HepG2 (cell line): ENCODE measurements at regions not wholly inside any gene's neighbourhood (a gene's known extent, or its start where the extent isn't known, plus 50 kb on each side); places are given as distances from the start of the nearest gene placed in this dataset.

Source experiments
- CSRNP1 ChIP-seq: sonication (generic); formaldehyde crosslinking; IDR thresholded peaks from 2 replicates; pipeline ENCODE4 v1.8.1; 2023; ENCODE audit warnings: mild to moderate bottlenecking, missing genetic modification reagents
- FOXA3 ChIP-seq: IDR thresholded peaks from 2 replicates; pipeline ENCODE4 v1.6.1; 2016; ENCODE audit warnings: missing genetic modification reagents, missing compliant biosample characterization
- FOXP1 ChIP-seq, 2 experiments: fragments of 450-650 bp in 1 of 2; IDR thresholded peaks; 2 replicates each; pipeline ENCODE4 v1.6.1; 2017 to 2018; ENCODE audit warnings: antibody characterized with exemption in 1 of 2
- GATAD2A ChIP-seq: IDR thresholded peaks from 2 replicates; pipeline ENCODE4 v1.6.1; 2016
- IRF1 ChIP-seq: sonication (generic); formaldehyde crosslinking; IDR thresholded peaks from 2 replicates; pipeline ENCODE4 v1.4.0; 2020; ENCODE audit warnings: low read depth, mild to moderate bottlenecking, missing genetic modification reagents
- NFIB ChIP-seq: sonication (generic); formaldehyde crosslinking; IDR thresholded peaks from 2 replicates; pipeline ENCODE4 v1.9.0; 2021; ENCODE audit warnings: missing genetic modification reagents, mild to moderate bottlenecking, borderline replicate concordance
- SIX1 ChIP-seq: sonication (generic); formaldehyde crosslinking; IDR thresholded peaks from 2 replicates; pipeline ENCODE4 v1.4.0; 2020; ENCODE audit warnings: missing genetic modification reagents, borderline replicate concordance
- TCF7 ChIP-seq: sonication (generic); IDR thresholded peaks from 2 replicates; pipeline ENCODE4 v1.6.1; 2016; ENCODE audit warnings: antibody characterized with exemption, low read depth
- TRIM22 ChIP-seq: fragments of 450-650 bp; IDR thresholded peaks from 2 replicates; pipeline ENCODE4 v1.6.1; 2017
- ZFP91 ChIP-seq: sonication (generic); formaldehyde crosslinking; IDR thresholded peaks from 2 replicates; pipeline ENCODE4 v1.9.0; 2022; ENCODE audit warnings: missing genetic modification reagents, mild to moderate bottlenecking, borderline replicate concordance
- ZNF3 ChIP-seq: IDR thresholded peaks from 2 replicates; pipeline ENCODE4 v1.7.0; 2017; ENCODE audit warnings: inconsistent platforms
- ZNF383 ChIP-seq: sonication (generic); formaldehyde crosslinking; IDR thresholded peaks from 2 replicates; pipeline ENCODE4 v1.4.0; 2020; ENCODE audit warnings: missing genetic modification reagents, mild to moderate bottlenecking, borderline replicate concordance
- ZNF609 ChIP-seq: sonication (generic); formaldehyde crosslinking; IDR thresholded peaks from 2 replicates; pipeline ENCODE4 v1.4.0; 2020; ENCODE audit warnings: mild to moderate bottlenecking, missing genetic modification reagents, borderline replicate concordance
- ZNF674 ChIP-seq: sonication (generic); formaldehyde crosslinking; IDR thresholded peaks from 2 replicates; pipeline ENCODE4 v1.5.0; 2020; ENCODE audit warnings: low read depth, mild to moderate bottlenecking, missing genetic modification reagents
- TF ChIP-seq, protein P1 (sequence below): sonication (generic); formaldehyde crosslinking; IDR thresholded peaks from 2 replicates; pipeline ENCODE4 v1.4.0; 2020; ENCODE audit warnings: missing genetic modification reagents, mild to moderate bottlenecking, borderline replicate concordance
- TF ChIP-seq, protein P2 (sequence below): sonication (generic); formaldehyde crosslinking; IDR thresholded peaks from 2 replicates; pipeline ENCODE4 v1.4.0; 2020; ENCODE audit warnings: missing genetic modification reagents

DNA sequence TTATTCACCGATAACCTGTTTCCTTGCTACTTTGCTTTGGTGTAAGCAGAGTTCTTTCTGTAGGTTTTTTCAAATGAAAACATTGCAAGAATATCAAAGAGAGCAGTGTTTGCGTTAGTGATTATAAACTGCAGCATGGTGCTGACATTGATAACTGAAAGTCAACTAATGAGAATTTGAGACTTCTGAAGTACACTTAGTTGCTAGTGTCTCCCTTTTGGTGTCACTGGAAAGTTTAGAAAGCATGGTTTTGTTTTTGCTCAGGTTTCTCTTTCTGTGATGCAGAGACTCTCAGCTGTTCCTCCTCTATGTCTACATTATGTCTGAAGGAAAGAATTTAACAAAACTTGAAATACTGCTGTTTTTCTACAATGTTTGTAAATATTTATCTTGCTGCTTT is 80.2 kb upstream of the ZNF169 start (continued):
- peak; percentile 57; the same call in 1 of the 2 replicates for TF ChIP-seq ZNF609 (CRISPR knock-in tag)
- TF ChIP-seq, protein P1, sequence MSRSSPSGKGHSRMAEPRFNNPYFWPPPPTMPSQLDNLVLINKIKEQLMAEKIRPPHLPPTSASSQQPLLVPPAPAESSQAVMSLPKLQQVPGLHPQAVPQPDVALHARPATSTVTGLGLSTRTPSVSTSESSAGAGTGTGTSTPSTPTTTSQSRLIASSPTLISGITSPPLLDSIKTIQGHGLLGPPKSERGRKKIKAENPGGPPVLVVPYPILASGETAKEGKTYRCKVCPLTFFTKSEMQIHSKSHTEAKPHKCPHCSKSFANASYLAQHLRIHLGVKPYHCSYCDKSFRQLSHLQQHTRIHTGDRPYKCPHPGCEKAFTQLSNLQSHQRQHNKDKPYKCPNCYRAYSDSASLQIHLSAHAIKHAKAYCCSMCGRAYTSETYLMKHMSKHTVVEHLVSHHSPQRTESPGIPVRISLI (CRISPR knock-in tag), result no peak
- TF ChIP-seq NFIB (CRISPR knock-in tag), result no peak
- TF ChIP-seq IRF1 (CRISPR knock-in tag), result no peak
- no peak for TF ChIP-seq ZFP91
- TF ChIP-seq FOXA3, result peak; percentile 52; the same call in 1 of the 2 replicates
- peak; percentile 51 for TF ChIP-seq TCF7
- TF ChIP-seq ZNF3 (CRISPR knock-in tag), result no peak
- TF ChIP-seq TRIM22, result no peak
- TF ChIP-seq ZNF674, result no peak
- peak; percentile 47 for TF ChIP-seq GATAD2A (CRISPR knock-in tag)
- TF ChIP-seq, protein P2, sequence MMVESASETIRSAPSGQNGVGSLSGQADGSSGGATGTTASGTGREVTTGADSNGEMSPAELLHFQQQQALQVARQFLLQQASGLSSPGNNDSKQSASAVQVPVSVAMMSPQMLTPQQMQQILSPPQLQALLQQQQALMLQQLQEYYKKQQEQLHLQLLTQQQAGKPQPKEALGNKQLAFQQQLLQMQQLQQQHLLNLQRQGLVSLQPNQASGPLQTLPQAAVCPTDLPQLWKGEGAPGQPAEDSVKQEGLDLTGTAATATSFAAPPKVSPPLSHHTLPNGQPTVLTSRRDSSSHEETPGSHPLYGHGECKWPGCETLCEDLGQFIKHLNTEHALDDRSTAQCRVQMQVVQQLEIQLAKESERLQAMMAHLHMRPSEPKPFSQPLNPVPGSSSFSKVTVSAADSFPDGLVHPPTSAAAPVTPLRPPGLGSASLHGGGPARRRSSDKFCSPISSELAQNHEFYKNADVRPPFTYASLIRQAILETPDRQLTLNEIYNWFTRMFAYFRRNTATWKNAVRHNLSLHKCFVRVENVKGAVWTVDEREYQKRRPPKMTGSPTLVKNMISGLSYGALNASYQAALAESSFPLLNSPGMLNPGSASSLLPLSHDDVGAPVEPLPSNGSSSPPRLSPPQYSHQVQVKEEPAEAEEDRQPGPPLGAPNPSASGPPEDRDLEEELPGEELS (CRISPR knock-in tag), result no peak
- TF ChIP-seq ZNF383 (CRISPR knock-in tag), result no peak
- TF ChIP-seq SIX1 (CRISPR knock-in tag), result peak; percentile 83; the same call in 1 of the 2 replicates
- TF ChIP-seq FOXP1 (IDR thresholded peaks at IDR 0.05), result no peak
- peak; percentile 47; the same call in 1 of the 2 replicates for TF ChIP-seq FOXP1 (CRISPR knock-in tag; IDR thresholded peaks at IDR 0.05)
- TF ChIP-seq CSRNP1 (CRISPR knock-in tag), result no peak
